ENCODE measurements at regions not wholly inside any gene's neighbourhood (a gene's known extent, or its start where the extent isn't known, plus 50 kb on each side); places are given as distances from the start of the nearest gene placed in this dataset.

GRCh38 chrX:66889418-66889817 is 250.5 kb upstream of the EDA2R start:
- Histone ChIP-seq H3F3A (ENCODE audit: low read length, unreplicated experiment) (no peaks in the 10 kb centered on the region), H3K4me1 (ENCODE audit: insufficient read depth, low read length) (no peaks in the 10 kb centered on the region), H2AFZ (ENCODE audit: low read length) (no peak overlapping the region), H3K4me2 (ENCODE audit: low read length) (no peak overlapping the region), H3K9me2 (replicated peaks; ENCODE audit: low read length) (no peaks in the 10 kb centered on the region), H3K79me2 (ENCODE audit: low read length) (no peaks in the 10 kb centered on the region), H4K20me1 (ENCODE audit: low read length) (no peaks in the 10 kb centered on the region), H3K4me3 (ENCODE audit: low read length) (no peak overlapping the region), H3K27ac (ENCODE audit: low read length) (no peak overlapping the region), H3K9ac (ENCODE audit: low read length) (no peak overlapping the region), H3K9me3 (ENCODE audit: low read length) (no peaks in the 10 kb centered on the region), H3K27me3 (ENCODE audit: low read length) (no peaks in the 10 kb centered on the region), H3K36me3 (ENCODE audit: low read depth, low read length) (no peaks in the 10 kb centered on the region)
- no peak for ATAC-seq
- intact Hi-C loops (cut with micrococcal nuclease) = no loop called here
- no peak for DNase-seq
- ChIA-PET CTCF (no interaction called here), POLR2A (ENCODE audit: unreplicated experiment) (no interaction called here)
- BruUV-seq (replicated peaks) = no TSS peak
- TF ChIP-seq EZH2 (IDR thresholded peaks at IDR 0.05; ENCODE audit: low read length, unreplicated experiment) (no peak), EZH2phosphoT487 (IDR thresholded peaks at IDR 0.05; ENCODE audit: borderline replicate concordance, low read length) (no peak)
- TF ChIP-seq, protein P1, sequence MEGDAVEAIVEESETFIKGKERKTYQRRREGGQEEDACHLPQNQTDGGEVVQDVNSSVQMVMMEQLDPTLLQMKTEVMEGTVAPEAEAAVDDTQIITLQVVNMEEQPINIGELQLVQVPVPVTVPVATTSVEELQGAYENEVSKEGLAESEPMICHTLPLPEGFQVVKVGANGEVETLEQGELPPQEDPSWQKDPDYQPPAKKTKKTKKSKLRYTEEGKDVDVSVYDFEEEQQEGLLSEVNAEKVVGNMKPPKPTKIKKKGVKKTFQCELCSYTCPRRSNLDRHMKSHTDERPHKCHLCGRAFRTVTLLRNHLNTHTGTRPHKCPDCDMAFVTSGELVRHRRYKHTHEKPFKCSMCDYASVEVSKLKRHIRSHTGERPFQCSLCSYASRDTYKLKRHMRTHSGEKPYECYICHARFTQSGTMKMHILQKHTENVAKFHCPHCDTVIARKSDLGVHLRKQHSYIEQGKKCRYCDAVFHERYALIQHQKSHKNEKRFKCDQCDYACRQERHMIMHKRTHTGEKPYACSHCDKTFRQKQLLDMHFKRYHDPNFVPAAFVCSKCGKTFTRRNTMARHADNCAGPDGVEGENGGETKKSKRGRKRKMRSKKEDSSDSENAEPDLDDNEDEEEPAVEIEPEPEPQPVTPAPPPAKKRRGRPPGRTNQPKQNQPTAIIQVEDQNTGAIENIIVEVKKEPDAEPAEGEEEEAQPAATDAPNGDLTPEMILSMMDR (conservative IDR thresholded peaks at IDR 0.05; ENCODE audit: low read depth, low read length) = no peak

GRCh38 chrX:66882101-66882500 is 243.2 kb upstream of the EDA2R start:
- Histone ChIP-seq H3K4me1 (ENCODE audit: insufficient read depth, low read length) (no peaks in the 10 kb centered on the region), H4K20me1 (ENCODE audit: low read length) (no peaks in the 10 kb centered on the region), H3K9ac (ENCODE audit: low read length) (no peak overlapping the region), H3K36me3 (ENCODE audit: low read depth, low read length) (no peaks in the 10 kb centered on the region), H3F3A (ENCODE audit: low read length, unreplicated experiment) (no peaks in the 10 kb centered on the region), H2AFZ (ENCODE audit: low read length) (no peak overlapping the region), H3K27ac (ENCODE audit: low read length) (no peak overlapping the region), H3K27me3 (ENCODE audit: low read length) (no peaks in the 10 kb centered on the region), H3K4me3 (ENCODE audit: low read length) (no peak overlapping the region), H3K9me3 (ENCODE audit: low read length) (no peaks in the 10 kb centered on the region), H3K9me2 (replicated peaks; ENCODE audit: low read length) (no peaks in the 10 kb centered on the region), H3K4me2 (ENCODE audit: low read length) (no peak overlapping the region), H3K79me2 (ENCODE audit: low read length) (no peaks in the 10 kb centered on the region)
- ChIA-PET CTCF (no interaction called here), POLR2A (ENCODE audit: unreplicated experiment) (no interaction called here)
- no peak for DNase-seq
- intact Hi-C loops (cut with micrococcal nuclease) = no loop called here
- no peak for ATAC-seq
- no TSS peak for BruUV-seq (replicated peaks)
- no peak for TF ChIP-seq EZH2phosphoT487 (IDR thresholded peaks at IDR 0.05; ENCODE audit: borderline replicate concordance, low read length)
- TF ChIP-seq EZH2 (IDR thresholded peaks at IDR 0.05; ENCODE audit: low read length, unreplicated experiment) = no peak
- TF ChIP-seq, protein P1 (conservative IDR thresholded peaks at IDR 0.05; ENCODE audit: low read depth, low read length) = no peak

- H2AFZ ChIP-seq (ENCODE audit: low read length) = no peak overlapping the region
- no peaks in the 10 kb centered on the region for H3K27me3 ChIP-seq (ENCODE audit: low read length)
- no peak overlapping the region for H3K4me2 ChIP-seq (ENCODE audit: low read length)
- no peaks in the 10 kb centered on the region for H3K36me3 ChIP-seq (ENCODE audit: low read depth, low read length)
- H4K20me1 ChIP-seq (ENCODE audit: low read length) = no peaks in the 10 kb centered on the region
- intact Hi-C loops (cut with micrococcal nuclease) = no loop called here
- no peaks in the 10 kb centered on the region for H3K4me1 ChIP-seq (ENCODE audit: insufficient read depth, low read length)
- no peak for ATAC-seq
- no peak overlapping the region for H3K27ac ChIP-seq (ENCODE audit: low read length)
- H3K79me2 ChIP-seq (ENCODE audit: low read length) = no peaks in the 10 kb centered on the region
- DNase-seq = no peak
- H3K9ac ChIP-seq (ENCODE audit: low read length) = no peak overlapping the region
- H3K9me3 ChIP-seq (ENCODE audit: low read length) = no peaks in the 10 kb centered on the region
- no peaks in the 10 kb centered on the region for H3K9me2 ChIP-seq (replicated peaks; ENCODE audit: low read length)
- ChIA-PET CTCF (no interaction called here), POLR2A (ENCODE audit: unreplicated experiment) (no interaction called here)
- no peak for TF ChIP-seq EZH2 (IDR thresholded peaks at IDR 0.05; ENCODE audit: low read length, unreplicated experiment)
- TF ChIP-seq, protein P1 (conservative IDR thresholded peaks at IDR 0.05; ENCODE audit: low read depth, low read length) = no peak
- TF ChIP-seq EZH2phosphoT487 (IDR thresholded peaks at IDR 0.05; ENCODE audit: borderline replicate concordance, low read length) = no peak
- no peaks in the 10 kb centered on the region for H3F3A ChIP-seq (ENCODE audit: low read length, unreplicated experiment)
- no TSS peak for BruUV-seq (replicated peaks)
- H3K4me3 ChIP-seq (ENCODE audit: low read length) = no peak overlapping the region
These were observed 237.9 kb upstream of the EDA2R start for GRCh38 chrX:66876776-66877175.

Data from PC-3 (cell line).